Spleen (tissue), 11 donors: ENCODE measurements at regions not wholly inside any gene's neighbourhood (a gene's known extent, or its start where the extent isn't known, plus 50 kb on each side); places are given as distances from the start of the nearest gene placed in this dataset.

Source experiments
- DNase-seq: peaks from one replicate; pipeline ENCODE4 v3.0.0-alpha.2; 2020
- H3K27ac ChIP-seq, 8 donors: fragments of 200-600 bp; sonication (generic) in 7 of 8; 1 replicate in 4 of 8; 2 replicates in 4 of 8; pipeline versions ENCODE4 v1.5.0 to v1.8.0; 2016 to 2021; ENCODE audit warnings: inconsistent platforms in 4 of 8, mild to moderate bottlenecking in 4 of 8, moderate library complexity in 1 of 8
- H3K27me3 ChIP-seq, 7 donors: fragments of 200-600 bp; sonication (generic) in 6 of 7; replicated peaks in 1 of 7; 1 replicate in 4 of 7; 2 replicates in 3 of 7; pipeline versions ENCODE4 v1.5.0 to v1.8.0; 2016 to 2021; ENCODE audit warnings: inconsistent platforms in 3 of 7, mild to moderate bottlenecking in 1 of 7
- H3K36me3 ChIP-seq, 6 donors: fragments of 200-600 bp; sonication (generic) in 5 of 6; 1 replicate in 4 of 6; 2 replicates in 2 of 6; pipeline versions ENCODE4 v1.5.0 to v1.8.0; 2016 to 2021; ENCODE audit warnings: inconsistent platforms in 2 of 6
- H3K4me1 ChIP-seq, 6 donors: fragments of 200-600 bp; sonication (generic) in 5 of 6; 1 replicate in 3 of 6; 2 replicates in 3 of 6; pipeline versions ENCODE4 v1.5.0 to v1.8.0; 2016 to 2021; ENCODE audit warnings: inconsistent platforms in 3 of 6
- H3K4me3 ChIP-seq, 8 donors: fragments of 200-600 bp; sonication (generic) in 7 of 8; 1 replicate in 4 of 8; 2 replicates in 4 of 8; pipeline versions ENCODE4 v1.5.0 to v1.8.0; 2016 to 2021; ENCODE audit warnings: inconsistent platforms in 4 of 8, mild to moderate bottlenecking in 4 of 8, moderate library complexity in 2 of 8
- H3K9me3 ChIP-seq, 8 donors: fragments of 200-600 bp; sonication (generic) in 7 of 8; 1 replicate in 4 of 8; 2 replicates in 4 of 8; pipeline versions ENCODE4 v1.5.0 to v1.8.0; 2016 to 2021; ENCODE audit warnings: inconsistent platforms in 4 of 8
- CTCF ChIP-seq, 11 experiments: fragments of 200-600 bp in 7 of 11; fragments of 450-650 bp in 4 of 11; sonication (generic) in 4 of 11; IDR thresholded peaks in 8 of 11; conservative IDR thresholded peaks in 3 of 11; 1 replicate in 7 of 11; 2 replicates in 4 of 11; pipeline versions ENCODE4 v1.4.0 to v1.8.0; 2016 to 2021; ENCODE audit warnings: antibody characterized with exemption in 11 of 11, inconsistent platforms in 4 of 11, mild to moderate bottlenecking in 1 of 11
- POLR2A ChIP-seq, 3 donors: fragments of 450-650 bp; IDR thresholded peaks; one replicate each; pipeline ENCODE4 v1.5.1; 2017; ENCODE audit warnings: antibody characterized with exemption in 3 of 3, mild to moderate bottlenecking in 1 of 3
- POLR2AphosphoS5 ChIP-seq, 3 donors: sonication (generic); formaldehyde crosslinking; IDR thresholded peaks; one replicate each; pipeline ENCODE4 v1.5.1; 2017; ENCODE audit warnings: antibody characterized with exemption in 3 of 3
- WGBS, 5 donors: extraction: QIAGEN DNeasy Blood & Tissue Kit in 3 of 5; methylation state at CpG; one replicate each; pipeline versions ENCODE4 v1.1.5 to v1.1.7; 2013 to 2018; 5-methylcytosine and 5-hydroxymethylcytosine counted together
- intact Hi-C: fragments of 100-400 bp; cut with DNase I; formaldehyde crosslinking; loops from one replicate; pipeline ENCODE4 v1.15.0; 2023; ENCODE audit warnings: low total_unique reads
- donor health status: healthy with polysubstance abuse.
- donor health status: DM: no; HTN: no; CAD: no; lungs with moderate emphysema.
- donor health status: DM: no; HTN: no; CAD: no.
- donor health status: Bipolar disorder and iron deficiency.
- donor health status: healthy.
- donor health status: DM: no; HTN: no; CAD: no.
- donor health status: DM: yes; HTN: yes; CAD: no.

DNA sequence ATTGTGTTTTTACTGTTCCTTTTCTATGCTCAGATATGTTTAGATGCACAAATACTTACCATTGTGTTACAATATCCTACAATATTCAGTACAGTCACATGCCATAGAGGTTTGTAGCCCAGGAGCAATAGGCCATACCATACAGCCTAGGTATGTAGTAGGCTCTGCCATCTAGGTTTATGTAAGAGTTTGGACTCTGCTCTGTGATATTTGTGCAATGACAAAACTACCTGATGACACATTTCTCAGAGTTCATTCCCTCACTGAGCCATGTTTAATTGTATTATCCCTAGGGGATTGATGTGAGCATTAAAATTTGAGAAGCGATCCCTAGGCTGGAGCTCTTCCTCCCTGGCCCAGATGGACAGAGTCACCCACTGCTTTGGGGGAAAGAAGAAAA lies 270.0 kb upstream of the PROK2 start:
- intact Hi-C loops = no loop called here
- Histone ChIP-seq H3K4me3 (no peak overlapping the region), H3K36me3 (no peaks in the 10 kb centered on the region), H3K27me3 (no peaks in the 10 kb centered on the region), H3K27ac (no peak overlapping the region), H3K9me3 (no peaks in the 10 kb centered on the region), H3K4me1 (no peaks in the 10 kb centered on the region)
- WGBS, 5 donors = 91 to 100% (median 96%) methylated on average over 1 of the region's 1 CpG
- DNase-seq = no peak
- TF ChIP-seq POLR2A (IDR thresholded peaks at IDR 0.05) = no peak
- TF ChIP-seq CTCF (IDR thresholded peaks at IDR 0.05 in 8 of 11, conservative IDR thresholded peaks at IDR 0.05 in 3 of 11) = no peak
- no peak for TF ChIP-seq POLR2AphosphoS5 (IDR thresholded peaks at IDR 0.05)

GRCh38 chr3:72052841-72053409 lies 268.0 kb upstream of the PROK2 start:
- H3K9me3 ChIP-seq = no peaks in the 10 kb centered on the region
- no peak for TF ChIP-seq CTCF (IDR thresholded peaks at IDR 0.05 in 8 of 11, conservative IDR thresholded peaks at IDR 0.05 in 3 of 11)
- TF ChIP-seq POLR2AphosphoS5 (IDR thresholded peaks at IDR 0.05) = no peak
- TF ChIP-seq POLR2A (IDR thresholded peaks at IDR 0.05) = no peak
- no peaks in the 10 kb centered on the region for H3K4me1 ChIP-seq
- 79 to 89% (median 86%) methylated on average over 8 of the region's 8 CpGs for WGBS, 5 donors
- H3K36me3 ChIP-seq = no peaks in the 10 kb centered on the region
- no peak for DNase-seq
- H3K27me3 ChIP-seq = no peaks in the 10 kb centered on the region
- no peak overlapping the region for H3K27ac ChIP-seq
- intact Hi-C loops = no loop called here
- H3K4me3 ChIP-seq = no peak overlapping the region

DNA sequence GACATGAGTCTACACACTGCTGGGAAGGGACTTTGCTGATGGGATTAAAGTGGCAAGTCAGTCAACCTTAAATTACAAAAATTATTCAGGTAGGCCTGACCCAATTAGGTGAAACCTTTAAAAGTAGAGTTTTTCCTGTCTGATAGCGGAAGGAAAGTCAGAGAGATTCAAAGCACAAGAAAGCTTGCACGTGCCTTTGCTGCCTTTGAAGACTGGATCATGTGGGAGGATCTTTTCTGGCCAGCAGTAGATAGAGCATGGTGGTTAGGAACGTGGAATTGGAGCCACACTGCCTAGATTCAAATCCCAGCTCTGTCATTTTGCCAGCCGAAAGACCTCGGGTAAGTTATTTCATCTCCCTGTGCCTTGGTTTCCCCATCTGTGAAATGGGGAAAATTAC lies 265.8 kb upstream of the PROK2 start:
- H3K27ac ChIP-seq = no peak overlapping the region
- H3K4me1 ChIP-seq = no peaks in the 10 kb centered on the region
- no peaks in the 10 kb centered on the region for H3K9me3 ChIP-seq
- no peaks in the 10 kb centered on the region for H3K27me3 ChIP-seq
- TF ChIP-seq POLR2A (IDR thresholded peaks at IDR 0.05) = no peak
- TF ChIP-seq POLR2AphosphoS5 (IDR thresholded peaks at IDR 0.05) = no peak
- no peak for TF ChIP-seq CTCF (IDR thresholded peaks at IDR 0.05 in 8 of 11, conservative IDR thresholded peaks at IDR 0.05 in 3 of 11)
- H3K4me3 ChIP-seq = no peak overlapping the region
- no peak for DNase-seq
- intact Hi-C loops = no loop called here
- 91 to 95% (median 94%) methylated on average over 5 of the region's 5 CpGs for WGBS, 5 donors
- no peaks in the 10 kb centered on the region for H3K36me3 ChIP-seq

- Histone ChIP-seq H3K36me3 (no peaks in the 10 kb centered on the region), H3K4me1 (no peaks in the 10 kb centered on the region), H3K4me3 (no peak overlapping the region), H3K27me3 (no peaks in the 10 kb centered on the region), H3K27ac (no peak overlapping the region), H3K9me3 (no peaks in the 10 kb centered on the region)
- intact Hi-C loops = no loop called here
- 77 to 95% (median 84%) methylated on average over 6 of the region's 6 CpGs for WGBS, 5 donors
- no peak for DNase-seq
- TF ChIP-seq POLR2A (IDR thresholded peaks at IDR 0.05) = no peak
- no peak for TF ChIP-seq CTCF (IDR thresholded peaks at IDR 0.05 in 8 of 11, conservative IDR thresholded peaks at IDR 0.05 in 3 of 11)
- TF ChIP-seq POLR2AphosphoS5 (IDR thresholded peaks at IDR 0.05) = no peak
Measured at GRCh38 chr3:72050048-72050632, 265.2 kb upstream of the PROK2 start.
